Epithelial cell of proximal tubule (primary cell): ENCODE measurements at regions not wholly inside any gene's neighbourhood (a gene's known extent, or its start where the extent isn't known, plus 50 kb on each side); places are given as distances from the start of the nearest gene placed in this dataset.

ENCODE experiments used
- DNase-seq: peaks from one replicate; pipeline ENCODE4 v3.0.0-alpha.2; 2011; ENCODE audit warnings: low read depth
- H3K4me3 ChIP-seq: 2 replicates; pipeline ENCODE4 v1.5.1; 2011; ENCODE audit warnings: low read depth, mild to moderate bottlenecking, low read length
- TF ChIP-seq, protein P1 (sequence below): conservative IDR thresholded peaks from 2 replicates; pipeline ENCODE4 v1.5.1; 2012; ENCODE audit warnings: low read depth, mild to moderate bottlenecking, low read length

- TF ChIP-seq, protein P1, sequence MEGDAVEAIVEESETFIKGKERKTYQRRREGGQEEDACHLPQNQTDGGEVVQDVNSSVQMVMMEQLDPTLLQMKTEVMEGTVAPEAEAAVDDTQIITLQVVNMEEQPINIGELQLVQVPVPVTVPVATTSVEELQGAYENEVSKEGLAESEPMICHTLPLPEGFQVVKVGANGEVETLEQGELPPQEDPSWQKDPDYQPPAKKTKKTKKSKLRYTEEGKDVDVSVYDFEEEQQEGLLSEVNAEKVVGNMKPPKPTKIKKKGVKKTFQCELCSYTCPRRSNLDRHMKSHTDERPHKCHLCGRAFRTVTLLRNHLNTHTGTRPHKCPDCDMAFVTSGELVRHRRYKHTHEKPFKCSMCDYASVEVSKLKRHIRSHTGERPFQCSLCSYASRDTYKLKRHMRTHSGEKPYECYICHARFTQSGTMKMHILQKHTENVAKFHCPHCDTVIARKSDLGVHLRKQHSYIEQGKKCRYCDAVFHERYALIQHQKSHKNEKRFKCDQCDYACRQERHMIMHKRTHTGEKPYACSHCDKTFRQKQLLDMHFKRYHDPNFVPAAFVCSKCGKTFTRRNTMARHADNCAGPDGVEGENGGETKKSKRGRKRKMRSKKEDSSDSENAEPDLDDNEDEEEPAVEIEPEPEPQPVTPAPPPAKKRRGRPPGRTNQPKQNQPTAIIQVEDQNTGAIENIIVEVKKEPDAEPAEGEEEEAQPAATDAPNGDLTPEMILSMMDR, result no peak
- no peak overlapping the region for H3K4me3 ChIP-seq
- DNase-seq, result no peak
Measured at GRCh38 chr4:188279184-188279583, 139.9 kb downstream of the TRIML1 start.

GRCh38 chr4:188282471-188283232 lies 143.4 kb downstream of the TRIML1 start:
- TF ChIP-seq, protein P1, result no peak
- peak overlapping the region; percentile 57 for H3K4me3 ChIP-seq

DNA sequence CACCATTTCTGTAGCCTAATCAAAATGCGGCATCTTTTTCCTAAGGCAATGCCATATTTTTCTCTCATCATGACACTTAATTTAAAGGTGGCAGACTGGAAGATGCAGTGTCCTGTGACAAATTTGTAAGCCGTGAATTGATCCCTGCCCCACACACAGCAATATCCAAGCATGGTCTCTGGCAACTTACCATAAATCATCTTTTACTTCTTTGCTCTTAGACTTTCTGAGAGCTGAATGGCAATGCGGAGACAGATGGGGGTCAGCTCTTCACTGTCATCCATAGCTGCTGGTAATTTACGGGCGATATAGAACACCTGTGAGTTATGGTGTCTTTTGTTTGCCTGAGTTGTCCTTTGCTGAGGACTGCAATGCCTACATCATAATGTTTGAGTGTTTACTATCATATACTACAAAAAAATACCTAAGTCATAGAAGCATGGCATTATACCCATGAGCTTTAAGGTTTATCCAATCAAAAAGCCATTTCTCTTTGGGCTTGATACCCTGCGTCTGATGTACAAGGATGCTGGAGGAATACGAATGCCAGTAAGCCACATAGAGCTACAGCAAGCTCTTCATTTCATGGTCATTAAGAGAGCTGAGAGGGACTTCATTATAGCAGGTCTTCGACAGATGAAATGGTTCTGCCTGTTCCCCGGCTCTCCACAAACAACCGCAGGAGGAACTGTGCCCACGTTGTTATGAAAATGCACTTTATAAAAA lies 148.1 kb downstream of the TRIML1 start:
- H3K4me3 ChIP-seq, result no peak overlapping the region
- TF ChIP-seq, protein P1, result no peak
- DNase-seq, result no peak

More at GRCh38 chr4:188282471-188283232, 143.4 kb downstream of the TRIML1 start:
- DNase-seq, result no peak

GRCh38 chr4:188289531-188290125 lies 150.4 kb downstream of the TRIML1 start:
- no peak for DNase-seq
- H3K4me3 ChIP-seq, result no peak overlapping the region
- TF ChIP-seq, protein P1, result no peak

DNA sequence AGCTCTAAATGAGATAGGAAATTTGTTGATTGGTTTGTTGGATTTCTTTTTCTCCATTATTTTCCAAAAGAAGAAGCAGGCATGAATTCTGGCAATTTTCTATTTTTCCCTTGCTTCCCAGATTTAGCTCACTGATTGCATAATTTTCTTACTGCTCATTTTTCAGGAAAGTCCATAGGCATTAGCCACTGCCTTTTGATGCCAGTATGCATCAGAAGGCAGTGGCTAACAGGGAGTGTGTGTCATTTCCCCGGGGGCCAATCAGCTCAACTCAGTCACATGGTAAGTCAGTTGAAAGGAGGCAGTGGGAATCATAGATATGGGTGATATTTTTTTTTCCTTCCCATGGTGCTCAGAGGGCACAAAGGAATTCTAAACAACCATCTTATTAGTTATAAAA lies 156.7 kb downstream of the TRIML1 start:
- H3K4me3 ChIP-seq, result no peak overlapping the region
- no peak for DNase-seq
- TF ChIP-seq, protein P1, result no peak

GRCh38 chr4:188296331-188296730 lies 157.1 kb downstream of the TRIML1 start:
- DNase-seq, result no peak
- TF ChIP-seq, protein P1, result no peak

More at GRCh38 chr4:188296331-188296730, 157.1 kb downstream of the TRIML1 start:
- no peak overlapping the region for H3K4me3 ChIP-seq
